ENCODE measurements at regions not wholly inside any gene's neighbourhood (a gene's known extent, or its start where the extent isn't known, plus 50 kb on each side); places are given as distances from the start of the nearest gene placed in this dataset.
"Not testable (repeated sequence)": the region's sequence is repeated elsewhere in the genome, so short reads cannot be mapped to it uniquely, and the experiment has no call there.

DNA sequence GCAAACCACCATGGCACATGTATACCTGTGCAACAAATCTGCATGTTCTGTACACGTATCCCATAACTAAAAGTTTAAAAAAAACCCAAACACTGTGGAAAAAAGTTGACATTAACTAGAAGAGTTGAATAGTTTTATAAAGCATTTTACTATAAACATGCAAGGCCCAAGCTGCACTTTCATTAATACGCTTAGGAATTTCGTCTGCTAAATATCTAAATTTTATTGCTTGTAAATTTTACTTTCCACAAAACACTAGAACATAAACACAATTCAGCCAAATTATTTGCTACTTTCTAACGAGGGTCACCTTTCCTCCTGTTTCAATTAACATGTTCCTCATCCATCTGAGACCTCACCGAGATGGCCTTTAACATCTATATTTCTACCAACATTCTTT is 74.4 kb upstream of the MAN1A1 start:
- no peak for DNase-seq

DNA sequence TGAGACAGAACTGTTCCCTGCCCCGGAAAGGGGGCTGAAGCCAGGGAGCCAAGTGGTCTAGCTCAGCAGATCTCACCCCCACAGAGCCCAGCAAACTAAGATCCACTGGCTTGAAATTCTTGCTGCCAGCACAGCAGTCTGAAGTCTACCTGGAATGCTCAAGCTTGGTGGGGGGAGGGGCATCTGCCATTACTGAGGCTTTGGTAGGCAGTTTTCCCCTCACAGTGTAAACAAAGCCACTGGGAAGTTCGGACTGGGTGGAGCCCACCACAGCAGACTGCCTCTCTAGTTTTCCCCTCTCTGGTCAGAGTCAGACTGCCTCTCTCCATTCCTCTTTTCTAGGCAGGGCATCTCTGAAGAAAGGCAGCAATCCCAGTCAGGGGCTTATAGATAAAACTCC is 68.5 kb upstream of the MAN1A1 start:
- not testable (repeated sequence) for DNase-seq

DNA sequence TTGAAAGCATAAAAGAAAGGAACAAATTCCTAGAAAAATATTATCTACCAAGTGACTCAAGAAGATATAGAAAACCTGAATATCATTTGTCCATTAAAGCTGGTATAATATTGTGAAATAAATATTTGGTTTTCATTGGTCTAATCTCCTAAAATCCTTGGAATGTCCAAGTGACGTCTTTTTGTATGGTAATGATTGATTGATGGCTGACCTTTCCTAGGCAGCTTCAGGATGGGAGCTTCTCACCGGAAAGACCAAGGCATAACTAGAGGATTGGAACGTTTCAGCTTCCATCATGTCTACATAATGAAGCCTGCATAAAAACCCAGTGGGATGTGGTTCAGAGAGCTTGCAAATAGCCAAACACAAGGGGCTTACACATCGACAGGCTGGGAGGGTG is 57.6 kb upstream of the MAN1A1 start:
- no peak for DNase-seq

DNA sequence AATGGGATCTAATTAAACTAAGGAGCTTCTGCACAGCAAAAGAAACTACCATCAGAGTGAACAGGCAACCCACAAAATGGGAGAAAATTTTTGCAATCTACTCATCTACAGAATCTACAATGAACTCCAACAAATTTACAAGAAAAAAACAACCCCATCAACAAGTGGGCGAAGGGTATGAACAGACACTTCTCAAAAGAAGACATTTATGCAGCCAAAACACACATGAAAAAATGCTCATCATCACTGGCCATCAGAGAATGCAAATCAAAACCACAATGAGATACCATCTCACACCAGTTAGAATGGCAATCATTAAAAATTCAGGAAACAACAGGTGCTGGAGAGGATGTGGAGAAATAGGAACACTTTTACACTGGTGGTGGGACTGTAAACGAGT is 55.6 kb upstream of the MAN1A1 start:
- not testable (repeated sequence) for DNase-seq

Data from activated CD4-positive, CD25-positive, alpha-beta regulatory T cell (primary cell).